ENCODE measurements at regions not wholly inside any gene's neighbourhood (a gene's known extent, or its start where the extent isn't known, plus 50 kb on each side); places are given as distances from the start of the nearest gene placed in this dataset.
"Not testable (repeated sequence)": the region's sequence is repeated elsewhere in the genome, so short reads cannot be mapped to it uniquely, and the experiment has no call there.

- Mint-ChIP-seq H3K27ac (no peak overlapping the region), H3K36me3 (no peaks in the 10 kb centered on the region), H3K4me3 (no peak overlapping the region), H3K27me3 (no peaks in the 10 kb centered on the region), H3K9me3 (peaks cover 2% of the 10 kb centered on the region), H3K4me1 (no peaks in the 10 kb centered on the region)
- POLR2A ChIA-PET = no interaction called here
- DNase-seq (no peak), ATAC-seq (ENCODE audit: low read depth) (no peak)
Observed at GRCh38 chr10:109219935-109220605, 703.2 kb downstream of the XPNPEP1 start.

GRCh38 chr10:109218207-109218606, 705.1 kb downstream of the XPNPEP1 start:
- Mint-ChIP-seq H3K4me3 (no peak overlapping the region), H3K36me3 (no peaks in the 10 kb centered on the region), H3K27ac (no peak overlapping the region), H3K4me1 (no peaks in the 10 kb centered on the region), H3K27me3 (no peaks in the 10 kb centered on the region), H3K9me3 (peaks cover 2% of the 10 kb centered on the region)
- POLR2A ChIA-PET = no interaction called here
- DNase-seq (no peak), ATAC-seq (ENCODE audit: low read depth) (no peak)

- no peaks in the 10 kb centered on the region for H3K27me3 Mint-ChIP-seq
- POLR2A ChIA-PET = no interaction called here
- H3K27ac Mint-ChIP-seq = no peak overlapping the region
- DNase-seq (no peak), ATAC-seq (ENCODE audit: low read depth) (no peak)
- H3K4me1 Mint-ChIP-seq = no peaks in the 10 kb centered on the region
- H3K9me3 Mint-ChIP-seq = no peaks in the 10 kb centered on the region
- H3K36me3 Mint-ChIP-seq = no peaks in the 10 kb centered on the region
- H3K4me3 Mint-ChIP-seq = no peak overlapping the region
Observed at GRCh38 chr10:109215291-109216075, 707.8 kb downstream of the XPNPEP1 start.

GRCh38 chr10:109214891-109215290, 708.4 kb downstream of the XPNPEP1 start:
- POLR2A ChIA-PET; H3K4me1 Mint-ChIP-seq; H3K4me3 Mint-ChIP-seq; H3K9me3 Mint-ChIP-seq; H3K27me3 Mint-ChIP-seq; H3K36me3 Mint-ChIP-seq; H3K27ac Mint-ChIP-seq; DNase-seq; ATAC-seq (ENCODE audit: low read depth): not testable (repeated sequence)

- Mint-ChIP-seq H3K4me1 (no peaks in the 10 kb centered on the region), H3K9me3 (no peaks in the 10 kb centered on the region), H3K27ac (no peak overlapping the region), H3K4me3 (no peak overlapping the region), H3K27me3 (no peaks in the 10 kb centered on the region), H3K36me3 (no peaks in the 10 kb centered on the region)
- ATAC-seq (ENCODE audit: low read depth) = no peak
- POLR2A ChIA-PET = no interaction called here
- no peak for DNase-seq
Observed at GRCh38 chr10:109207361-109207760, 716.0 kb downstream of the XPNPEP1 start.

GRCh38 chr10:109205929-109206585, 717.3 kb downstream of the XPNPEP1 start:
- Mint-ChIP-seq H3K4me3 (no peak overlapping the region), H3K36me3 (no peaks in the 10 kb centered on the region), H3K27me3 (no peaks in the 10 kb centered on the region), H3K4me1 (no peaks in the 10 kb centered on the region), H3K27ac (no peak overlapping the region), H3K9me3 (no peaks in the 10 kb centered on the region)
- ATAC-seq (ENCODE audit: low read depth) (no peak), DNase-seq (no peak)
- POLR2A ChIA-PET = no interaction called here

GRCh38 chr10:109203646-109204353, 719.5 kb downstream of the XPNPEP1 start:
- Mint-ChIP-seq H3K27ac (no peak overlapping the region), H3K9me3 (no peaks in the 10 kb centered on the region), H3K27me3 (no peaks in the 10 kb centered on the region), H3K4me1 (no peaks in the 10 kb centered on the region), H3K36me3 (no peaks in the 10 kb centered on the region), H3K4me3 (no peak overlapping the region)
- DNase-seq (no peak), ATAC-seq (ENCODE audit: low read depth) (no peak)
- POLR2A ChIA-PET = no interaction called here

GRCh38 chr10:109202111-109202510, 721.2 kb downstream of the XPNPEP1 start:
- no peak overlapping the region for H3K4me3 Mint-ChIP-seq
- no peak overlapping the region for H3K27ac Mint-ChIP-seq
- DNase-seq (no peak), ATAC-seq (ENCODE audit: low read depth) (no peak)
- no peaks in the 10 kb centered on the region for H3K36me3 Mint-ChIP-seq
- no peaks in the 10 kb centered on the region for H3K27me3 Mint-ChIP-seq
- H3K9me3 Mint-ChIP-seq = peaks cover 3% of the 10 kb centered on the region
- no peaks in the 10 kb centered on the region for H3K4me1 Mint-ChIP-seq
- POLR2A ChIA-PET = no interaction called here

- DNase-seq (no peak), ATAC-seq (ENCODE audit: low read depth) (no peak)
- no peak overlapping the region for H3K27ac Mint-ChIP-seq
- POLR2A ChIA-PET = no interaction called here
- H3K4me1 Mint-ChIP-seq = no peaks in the 10 kb centered on the region
- H3K27me3 Mint-ChIP-seq = no peaks in the 10 kb centered on the region
- H3K4me3 Mint-ChIP-seq = no peak overlapping the region
- peaks cover 8% of the 10 kb centered on the region for H3K9me3 Mint-ChIP-seq
- H3K36me3 Mint-ChIP-seq = no peaks in the 10 kb centered on the region
Observed at GRCh38 chr10:109200646-109201045, 722.7 kb downstream of the XPNPEP1 start.

GRCh38 chr10:109191823-109192222, 731.5 kb downstream of the XPNPEP1 start:
- Mint-ChIP-seq H3K27ac (no peak overlapping the region), H3K36me3 (no peaks in the 10 kb centered on the region), H3K9me3 (peaks cover 4% of the 10 kb centered on the region), H3K27me3 (no peaks in the 10 kb centered on the region), H3K4me3 (no peak overlapping the region), H3K4me1 (no peaks in the 10 kb centered on the region)
- POLR2A ChIA-PET = no interaction called here
- ATAC-seq (ENCODE audit: low read depth) = no peak
- no peak for DNase-seq

GRCh38 chr10:109191341-109191740, 732.0 kb downstream of the XPNPEP1 start:
- no peak overlapping the region for H3K27ac Mint-ChIP-seq
- POLR2A ChIA-PET = no interaction called here
- H3K9me3 Mint-ChIP-seq = peaks cover 6% of the 10 kb centered on the region
- no peaks in the 10 kb centered on the region for H3K27me3 Mint-ChIP-seq
- ATAC-seq (ENCODE audit: low read depth) (no peak), DNase-seq (no peak)
- H3K4me3 Mint-ChIP-seq = no peak overlapping the region
- H3K36me3 Mint-ChIP-seq = no peaks in the 10 kb centered on the region
- no peaks in the 10 kb centered on the region for H3K4me1 Mint-ChIP-seq

GRCh38 chr10:109187677-109188076, 735.6 kb downstream of the XPNPEP1 start:
- H3K9me3 Mint-ChIP-seq = peaks cover 6% of the 10 kb centered on the region
- no peak overlapping the region for H3K27ac Mint-ChIP-seq
- H3K36me3 Mint-ChIP-seq = no peaks in the 10 kb centered on the region
- no peak for DNase-seq
- POLR2A ChIA-PET = no interaction called here
- H3K4me1 Mint-ChIP-seq = no peaks in the 10 kb centered on the region
- ATAC-seq (ENCODE audit: low read depth) = no peak
- H3K4me3 Mint-ChIP-seq = no peak overlapping the region
- H3K27me3 Mint-ChIP-seq = no peaks in the 10 kb centered on the region

GRCh38 chr10:109183366-109183765, 739.9 kb downstream of the XPNPEP1 start:
- ATAC-seq (ENCODE audit: low read depth) = no peak
- Mint-ChIP-seq H3K36me3 (no peaks in the 10 kb centered on the region), H3K9me3 (peaks cover 6% of the 10 kb centered on the region), H3K4me1 (no peaks in the 10 kb centered on the region), H3K27ac (no peak overlapping the region), H3K27me3 (no peaks in the 10 kb centered on the region), H3K4me3 (no peak overlapping the region)
- POLR2A ChIA-PET = no interaction called here
- no peak for DNase-seq

Measured in activated naive CD8-positive, alpha-beta T cell treated with anti-CD3 and anti-CD28 coated beads, Interleukin-2, amount 10 ng/mL, durations not matched to agents 7 days and 5 days (primary cell).